Panc1 (cell line): ENCODE measurements at regions not wholly inside any gene's neighbourhood (a gene's known extent, or its start where the extent isn't known, plus 50 kb on each side); places are given as distances from the start of the nearest gene placed in this dataset.

ENCODE experiments used
- ATAC-seq: fragments of 200-7000 bp; cut with Tn5 transposase; 2 replicates; pipeline ENCODE4 v1.9.1; 2020; ENCODE audit warnings: mild to moderate bottlenecking, moderate library complexity
- BruUV-seq: library from RNA; stranded (reverse); fragments of 400-500 nt; replicated peaks from 2 replicates; lab custom pipeline; 2021; lab: Mats Ljungman, UMichigan
- CTCF ChIA-PET: fragments of 300-600 bp; sonication (Branson Sonifier 250); formaldehyde crosslinking; loops from one replicate; lab custom pipeline; 2022; ENCODE audit warnings: antibody characterized with exemption; lab: Charles Lee
- POLR2A ChIA-PET: fragments of 300-600 bp; sonication (Branson Sonifier 250); formaldehyde crosslinking; loops from one replicate; lab custom pipeline; 2022; ENCODE audit warnings: antibody characterized with exemption; lab: Charles Lee
- DNase-seq: peaks from one replicate; pipeline ENCODE4 v3.0.0-alpha.2; 2010; ENCODE audit warnings: low read depth, low spot score
- H3K27ac ChIP-seq: 2 replicates; pipeline ENCODE4 v1.5.1; 2011; ENCODE audit warnings: mild to moderate bottlenecking, low read length, inconsistent platforms
- H3K27me3 ChIP-seq: fragments of 200-500 bp; sonication (Bioruptor generic); 2 replicates; pipeline ENCODE4 v1.6.0; 2014; ENCODE audit warnings: low read length, inconsistent platforms; ENCODE audit not compliant: control insufficient read depth, insufficient read depth
- H3K36me3 ChIP-seq: fragments of 200-500 bp; sonication (Bioruptor generic); 2 replicates; pipeline ENCODE4 v1.5.1; 2014; ENCODE audit warnings: inconsistent platforms, mild to moderate bottlenecking, low read length, moderate library complexity; ENCODE audit not compliant: control insufficient read depth, insufficient read depth
- H3K4me1 ChIP-seq: 2 replicates; pipeline ENCODE4 v1.5.1; 2011; ENCODE audit warnings: inconsistent platforms, mild to moderate bottlenecking, low read length, moderate library complexity; ENCODE audit not compliant: control insufficient read depth, insufficient read depth
- H3K4me3 ChIP-seq, 2 experiments: 2 replicates each; pipeline ENCODE4 v1.5.1; 2011 to 2012; ENCODE audit warnings: low read depth in 2 of 2, low read length in 2 of 2, mild to moderate bottlenecking in 2 of 2, inconsistent platforms in 1 of 2, moderate library complexity in 1 of 2
- H3K9me3 ChIP-seq: fragments of 200-500 bp; sonication (Bioruptor generic); 2 replicates; pipeline ENCODE4 v1.5.1; 2014; ENCODE audit warnings: low read depth, mild to moderate bottlenecking, inconsistent platforms, low read length, moderate library complexity; ENCODE audit not compliant: control insufficient read depth, insufficient read depth
- POLR2AphosphoS5 ChIP-seq: IDR thresholded peaks from 2 replicates; pipeline ENCODE4 v1.6.1; 2012; ENCODE audit warnings: mild to moderate bottlenecking, low read depth, low read length, moderate library complexity
- SIN3A ChIP-seq: IDR thresholded peaks from 2 replicates; pipeline ENCODE4 v1.6.1; 2012; ENCODE audit warnings: low read depth, mild to moderate bottlenecking, low read length, moderate library complexity, borderline replicate concordance; ENCODE audit not compliant: insufficient read depth
- TCF7L2 ChIP-seq: IDR thresholded peaks from 2 replicates; pipeline ENCODE4 v1.6.1; 2011; ENCODE audit warnings: mild to moderate bottlenecking, low read depth, low read length, inconsistent platforms
- in situ Hi-C: cut with HindIII; loops from 2 replicates; pipeline ENCODE4 v1.10.0; 2016; ENCODE audit warnings: low sequenced_read_pairs, low pct_unique_long_range_greater_than_20kb
- intact Hi-C: fragments of 100-400 bp; cut with micrococcal nuclease; formaldehyde crosslinking; loops from one replicate; pipeline ENCODE4 v1.10.0; 2022; ENCODE audit not compliant: unreplicated experiment
- TF ChIP-seq, protein P1 (sequence below): fragments of 450-650 bp; IDR thresholded peaks from 2 replicates; pipeline ENCODE4 v1.5.1; 2017; ENCODE audit warnings: mild to moderate bottlenecking
- TF ChIP-seq, protein P2 (sequence below), 2 experiments: IDR thresholded peaks; 2 replicates each; pipeline ENCODE4 v1.6.1; 2011 to 2012; ENCODE audit warnings: low read depth in 2 of 2, control low read depth in 1 of 2, low read length in 1 of 2, mild to moderate bottlenecking in 1 of 2, moderate library complexity in 1 of 2; ENCODE audit not compliant: insufficient read depth in 1 of 2

DNA sequence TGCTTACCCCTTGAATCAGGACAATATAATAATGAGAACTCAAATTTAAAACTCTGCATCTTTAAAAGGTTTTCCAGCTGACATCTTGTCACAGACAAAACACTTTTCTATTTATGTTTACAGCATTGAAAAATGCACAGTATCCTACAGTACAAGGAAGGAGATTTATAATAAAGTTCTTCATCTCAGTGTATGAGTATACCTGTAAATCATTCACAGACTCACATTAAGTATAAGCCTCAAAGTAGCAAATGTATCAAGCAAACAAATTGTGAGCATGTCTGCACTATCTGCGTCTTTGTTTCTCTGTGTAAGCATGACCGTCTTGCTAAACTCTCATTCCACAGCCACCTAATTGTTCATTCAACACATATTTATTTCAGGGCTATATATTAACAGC, 52.8 kb downstream of the PPP1R2C start:
- no peaks in the 10 kb centered on the region for H3K27me3 ChIP-seq
- intact Hi-C loops: no loop called here
- BruUV-seq: no TSS peak
- TF ChIP-seq SIN3A (no peak), POLR2AphosphoS5 (no peak), TCF7L2 (no peak)
- TF ChIP-seq, protein P1, sequence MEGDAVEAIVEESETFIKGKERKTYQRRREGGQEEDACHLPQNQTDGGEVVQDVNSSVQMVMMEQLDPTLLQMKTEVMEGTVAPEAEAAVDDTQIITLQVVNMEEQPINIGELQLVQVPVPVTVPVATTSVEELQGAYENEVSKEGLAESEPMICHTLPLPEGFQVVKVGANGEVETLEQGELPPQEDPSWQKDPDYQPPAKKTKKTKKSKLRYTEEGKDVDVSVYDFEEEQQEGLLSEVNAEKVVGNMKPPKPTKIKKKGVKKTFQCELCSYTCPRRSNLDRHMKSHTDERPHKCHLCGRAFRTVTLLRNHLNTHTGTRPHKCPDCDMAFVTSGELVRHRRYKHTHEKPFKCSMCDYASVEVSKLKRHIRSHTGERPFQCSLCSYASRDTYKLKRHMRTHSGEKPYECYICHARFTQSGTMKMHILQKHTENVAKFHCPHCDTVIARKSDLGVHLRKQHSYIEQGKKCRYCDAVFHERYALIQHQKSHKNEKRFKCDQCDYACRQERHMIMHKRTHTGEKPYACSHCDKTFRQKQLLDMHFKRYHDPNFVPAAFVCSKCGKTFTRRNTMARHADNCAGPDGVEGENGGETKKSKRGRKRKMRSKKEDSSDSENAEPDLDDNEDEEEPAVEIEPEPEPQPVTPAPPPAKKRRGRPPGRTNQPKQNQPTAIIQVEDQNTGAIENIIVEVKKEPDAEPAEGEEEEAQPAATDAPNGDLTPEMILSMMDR: no peak
- TF ChIP-seq, protein P2, sequence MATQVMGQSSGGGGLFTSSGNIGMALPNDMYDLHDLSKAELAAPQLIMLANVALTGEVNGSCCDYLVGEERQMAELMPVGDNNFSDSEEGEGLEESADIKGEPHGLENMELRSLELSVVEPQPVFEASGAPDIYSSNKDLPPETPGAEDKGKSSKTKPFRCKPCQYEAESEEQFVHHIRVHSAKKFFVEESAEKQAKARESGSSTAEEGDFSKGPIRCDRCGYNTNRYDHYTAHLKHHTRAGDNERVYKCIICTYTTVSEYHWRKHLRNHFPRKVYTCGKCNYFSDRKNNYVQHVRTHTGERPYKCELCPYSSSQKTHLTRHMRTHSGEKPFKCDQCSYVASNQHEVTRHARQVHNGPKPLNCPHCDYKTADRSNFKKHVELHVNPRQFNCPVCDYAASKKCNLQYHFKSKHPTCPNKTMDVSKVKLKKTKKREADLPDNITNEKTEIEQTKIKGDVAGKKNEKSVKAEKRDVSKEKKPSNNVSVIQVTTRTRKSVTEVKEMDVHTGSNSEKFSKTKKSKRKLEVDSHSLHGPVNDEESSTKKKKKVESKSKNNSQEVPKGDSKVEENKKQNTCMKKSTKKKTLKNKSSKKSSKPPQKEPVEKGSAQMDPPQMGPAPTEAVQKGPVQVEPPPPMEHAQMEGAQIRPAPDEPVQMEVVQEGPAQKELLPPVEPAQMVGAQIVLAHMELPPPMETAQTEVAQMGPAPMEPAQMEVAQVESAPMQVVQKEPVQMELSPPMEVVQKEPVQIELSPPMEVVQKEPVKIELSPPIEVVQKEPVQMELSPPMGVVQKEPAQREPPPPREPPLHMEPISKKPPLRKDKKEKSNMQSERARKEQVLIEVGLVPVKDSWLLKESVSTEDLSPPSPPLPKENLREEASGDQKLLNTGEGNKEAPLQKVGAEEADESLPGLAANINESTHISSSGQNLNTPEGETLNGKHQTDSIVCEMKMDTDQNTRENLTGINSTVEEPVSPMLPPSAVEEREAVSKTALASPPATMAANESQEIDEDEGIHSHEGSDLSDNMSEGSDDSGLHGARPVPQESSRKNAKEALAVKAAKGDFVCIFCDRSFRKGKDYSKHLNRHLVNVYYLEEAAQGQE (IDR thresholded peaks at IDR 0.05; ENCODE audit: insufficient read depth in 1 of 2, low read depth in 2 of 2, low read length in 1 of 2): no peak
- H3K27ac ChIP-seq: no peak overlapping the region
- CTCF ChIA-PET: no interaction called here
- H3K4me1 ChIP-seq: no peaks in the 10 kb centered on the region
- H3K4me3 ChIP-seq: no peak overlapping the region
- POLR2A ChIA-PET: no interaction called here
- H3K36me3 ChIP-seq: no peaks in the 10 kb centered on the region
- in situ Hi-C loops: no loop called here
- DNase-seq: no peak
- no peak for ATAC-seq
- H3K9me3 ChIP-seq: no peaks in the 10 kb centered on the region

DNA sequence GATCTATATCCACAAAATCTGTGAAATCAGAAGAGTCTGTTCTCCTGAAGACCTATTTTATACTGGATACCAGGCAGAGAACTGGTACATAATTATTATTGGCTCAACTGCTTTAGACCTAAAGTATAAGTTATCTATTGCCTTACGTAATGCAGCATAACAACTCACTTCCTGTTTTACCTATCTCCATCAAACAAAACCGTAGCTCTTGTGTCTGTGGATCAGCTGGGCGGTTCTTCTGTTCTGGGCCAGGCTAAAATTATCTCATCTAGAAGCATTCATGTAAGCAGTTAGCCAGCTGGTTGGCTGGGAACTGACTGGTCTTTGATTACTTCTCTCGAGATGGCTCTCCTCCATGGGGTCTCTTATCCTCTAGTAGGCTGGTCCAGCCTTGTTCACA, 57.8 kb downstream of the PPP1R2C start:
- Histone ChIP-seq H3K9me3 (no peaks in the 10 kb centered on the region), H3K36me3 (no peaks in the 10 kb centered on the region), H3K4me3 (no peak overlapping the region), H3K27me3 (no peaks in the 10 kb centered on the region), H3K4me1 (no peaks in the 10 kb centered on the region), H3K27ac (no peak overlapping the region)
- intact Hi-C loops: no loop called here
- TF ChIP-seq, protein P1: no peak
- TF ChIP-seq TCF7L2 (no peak), POLR2AphosphoS5 (no peak), SIN3A (no peak)
- TF ChIP-seq, protein P2 (IDR thresholded peaks at IDR 0.05; ENCODE audit: insufficient read depth in 1 of 2, low read depth in 2 of 2, low read length in 1 of 2): no peak
- DNase-seq (no peak), ATAC-seq (no peak)
- CTCF ChIA-PET: no interaction called here
- in situ Hi-C loops: no loop called here
- POLR2A ChIA-PET: no interaction called here
- no TSS peak for BruUV-seq
